Heart left ventricle (tissue), 13 donors: ENCODE measurements at regions not wholly inside any gene's neighbourhood (a gene's known extent, or its start where the extent isn't known, plus 50 kb on each side); places are given as distances from the start of the nearest gene placed in this dataset.

Source experiments
- POLR2A ChIP-seq, 2 donors: fragments of 450-650 bp; IDR thresholded peaks; one replicate each; pipeline ENCODE4 v1.6.1; 2017; ENCODE audit warnings: antibody characterized with exemption in 2 of 2, mild to moderate bottlenecking in 2 of 2, moderate library complexity in 2 of 2
- TF ChIP-seq, protein P1 (sequence below), 12 donors: fragments of 200-600 bp; sonication (generic) in 4 of 12; IDR thresholded peaks; one replicate each; pipeline versions ENCODE4 v1.5.0 to v1.8.0; 2018 to 2022; ENCODE audit warnings: antibody characterized with exemption in 12 of 12, mild to moderate bottlenecking in 5 of 12
- donor health status: ischemic (EF 13 %, LVEDD 7.1; RV severe dilation, severe dysfunction).
- donor health status: DM: no; HTN: yes; CAD: no.
- donor health status: DM: no; HTN: no; CAD: no.
- donor health status: ischemic (EF 25% LVEDD 6.9; RV normal size, moderate dysfunction).
- donor health status: ischemic (EF 25% LVEDD 5.7; RV mildly dilated, moderate dysfunction).
- donor health status: ischemic (EF 35%, LVEDD 5.7; RV mildly dilated, moderate dysfunction).
- donor health status: nonischemic (EF 11% LVEDD 7.7; RV severe dilation, severe dysfunction).
- donor health status: DM: yes; HTN: yes; CAD: no.
- donor health status: PGD.
- donor health status: ischemic (EF 29% LVEDD 5.4; RV normal size, mild dysfunction).
- donor health status: nonischemic (EF 23%, LVEDD 6.1; RV moderate dilation, normal function).

GRCh38 chr2:44087714-44088092 lies 81.0 kb upstream of the PPM1B start:
- no peak for TF ChIP-seq POLR2A (IDR thresholded peaks at IDR 0.05)
- TF ChIP-seq, protein P1, sequence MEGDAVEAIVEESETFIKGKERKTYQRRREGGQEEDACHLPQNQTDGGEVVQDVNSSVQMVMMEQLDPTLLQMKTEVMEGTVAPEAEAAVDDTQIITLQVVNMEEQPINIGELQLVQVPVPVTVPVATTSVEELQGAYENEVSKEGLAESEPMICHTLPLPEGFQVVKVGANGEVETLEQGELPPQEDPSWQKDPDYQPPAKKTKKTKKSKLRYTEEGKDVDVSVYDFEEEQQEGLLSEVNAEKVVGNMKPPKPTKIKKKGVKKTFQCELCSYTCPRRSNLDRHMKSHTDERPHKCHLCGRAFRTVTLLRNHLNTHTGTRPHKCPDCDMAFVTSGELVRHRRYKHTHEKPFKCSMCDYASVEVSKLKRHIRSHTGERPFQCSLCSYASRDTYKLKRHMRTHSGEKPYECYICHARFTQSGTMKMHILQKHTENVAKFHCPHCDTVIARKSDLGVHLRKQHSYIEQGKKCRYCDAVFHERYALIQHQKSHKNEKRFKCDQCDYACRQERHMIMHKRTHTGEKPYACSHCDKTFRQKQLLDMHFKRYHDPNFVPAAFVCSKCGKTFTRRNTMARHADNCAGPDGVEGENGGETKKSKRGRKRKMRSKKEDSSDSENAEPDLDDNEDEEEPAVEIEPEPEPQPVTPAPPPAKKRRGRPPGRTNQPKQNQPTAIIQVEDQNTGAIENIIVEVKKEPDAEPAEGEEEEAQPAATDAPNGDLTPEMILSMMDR (IDR thresholded peaks at IDR 0.05), result no peak
